ENCODE measurements at regions not wholly inside any gene's neighbourhood (a gene's known extent, or its start where the extent isn't known, plus 50 kb on each side); places are given as distances from the start of the nearest gene placed in this dataset.

GRCh38 chr17:13113821-13114525 lies 96.1 kb upstream of the ELAC2 start:
- Mint-ChIP-seq H3K27me3 (ENCODE audit: low read depth) (no peaks in the 10 kb centered on the region), H3K27ac (no peak overlapping the region), H3K4me1 (peaks cover 30% of the 10 kb centered on the region), H3K4me3 (no peak overlapping the region), H3K36me3 (no peaks in the 10 kb centered on the region), H3K9me3 (peaks cover 7% of the 10 kb centered on the region)
- no peak for DNase-seq (ENCODE audit: low spot score in 2 of 2, unreplicated experiment in 2 of 2)
- TF ChIP-seq CTCF (IDR thresholded peaks at IDR 0.05; ENCODE audit: unreplicated experiment) = no peak

- Mint-ChIP-seq H3K27ac (no peak overlapping the region), H3K36me3 (no peaks in the 10 kb centered on the region), H3K4me1 (peaks cover 8% of the 10 kb centered on the region), H3K4me3 (no peak overlapping the region), H3K27me3 (ENCODE audit: low read depth) (no peaks in the 10 kb centered on the region), H3K9me3 (no peaks in the 10 kb centered on the region)
- no peak for DNase-seq (ENCODE audit: low spot score in 2 of 2, unreplicated experiment in 2 of 2)
- no peak for TF ChIP-seq CTCF (IDR thresholded peaks at IDR 0.05; ENCODE audit: unreplicated experiment)
Measured at GRCh38 chr17:13107676-13108235, 89.9 kb upstream of the ELAC2 start.

GRCh38 chr17:13106171-13106570 lies 88.3 kb upstream of the ELAC2 start:
- TF ChIP-seq CTCF (IDR thresholded peaks at IDR 0.05; ENCODE audit: unreplicated experiment) = no peak
- Mint-ChIP-seq H3K9me3 (peaks cover 5% of the 10 kb centered on the region), H3K4me3 (no peak overlapping the region), H3K27ac (no peak overlapping the region), H3K36me3 (no peaks in the 10 kb centered on the region), H3K4me1 (peaks cover 5% of the 10 kb centered on the region), H3K27me3 (ENCODE audit: low read depth) (no peaks in the 10 kb centered on the region)
- no peak for DNase-seq (ENCODE audit: low spot score in 2 of 2, unreplicated experiment in 2 of 2)

GRCh38 chr17:13104576-13104975 lies 86.7 kb upstream of the ELAC2 start:
- Mint-ChIP-seq H3K36me3 (no peaks in the 10 kb centered on the region), H3K27ac (no peak overlapping the region), H3K4me1 (peaks cover 7% of the 10 kb centered on the region), H3K4me3 (no peak overlapping the region), H3K9me3 (peaks cover 5% of the 10 kb centered on the region), H3K27me3 (ENCODE audit: low read depth) (no peaks in the 10 kb centered on the region)
- no peak for TF ChIP-seq CTCF (IDR thresholded peaks at IDR 0.05; ENCODE audit: unreplicated experiment)
- no peak for DNase-seq (ENCODE audit: low spot score in 2 of 2, unreplicated experiment in 2 of 2)

- Mint-ChIP-seq H3K36me3 (no peaks in the 10 kb centered on the region), H3K4me3 (no peak overlapping the region), H3K27me3 (ENCODE audit: low read depth) (no peaks in the 10 kb centered on the region), H3K4me1 (peaks cover 6% of the 10 kb centered on the region), H3K27ac (no peak overlapping the region), H3K9me3 (peaks cover 5% of the 10 kb centered on the region)
- no peak for TF ChIP-seq CTCF (IDR thresholded peaks at IDR 0.05; ENCODE audit: unreplicated experiment)
- no peak for DNase-seq (ENCODE audit: low spot score in 2 of 2, unreplicated experiment in 2 of 2)
Measured at GRCh38 chr17:13102477-13102876, 84.7 kb upstream of the ELAC2 start.
